ENCODE measurements at regions not wholly inside any gene's neighbourhood (a gene's known extent, or its start where the extent isn't known, plus 50 kb on each side); places are given as distances from the start of the nearest gene placed in this dataset.

GRCh38 chr2:2754940-2755339 lies 423.9 kb upstream of the MYT1L start:
- DNase-seq = no peak

DNA sequence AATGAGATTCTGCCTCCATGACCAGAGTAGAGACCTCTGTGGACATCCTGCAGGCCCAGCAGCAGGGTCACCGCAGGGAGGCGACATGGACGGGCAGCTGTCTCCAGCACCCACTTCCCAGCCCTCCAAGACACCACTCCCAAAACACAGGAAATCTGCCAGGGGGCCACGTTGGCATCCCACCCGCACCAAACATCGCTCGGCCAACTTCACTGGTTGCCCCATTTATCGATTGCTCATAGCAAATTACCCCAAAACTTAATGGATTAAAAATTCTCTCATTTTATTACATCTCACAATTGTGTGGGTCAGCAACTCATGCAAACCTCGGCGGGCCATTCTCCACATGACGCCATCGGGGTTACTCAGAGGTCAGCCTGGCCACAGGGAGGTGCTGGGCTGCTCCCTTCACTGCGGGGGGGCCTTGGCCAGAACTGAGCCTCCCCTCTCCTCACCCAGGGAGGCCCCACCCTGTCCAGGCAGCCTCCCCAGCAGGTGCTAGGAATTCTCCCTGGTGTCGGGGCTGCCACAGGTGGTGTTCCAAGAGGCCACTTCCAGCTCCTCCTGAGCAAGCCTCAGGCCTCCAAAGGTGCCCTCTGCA lies 420.7 kb upstream of the MYT1L start:
- DNase-seq = no peak

DNA sequence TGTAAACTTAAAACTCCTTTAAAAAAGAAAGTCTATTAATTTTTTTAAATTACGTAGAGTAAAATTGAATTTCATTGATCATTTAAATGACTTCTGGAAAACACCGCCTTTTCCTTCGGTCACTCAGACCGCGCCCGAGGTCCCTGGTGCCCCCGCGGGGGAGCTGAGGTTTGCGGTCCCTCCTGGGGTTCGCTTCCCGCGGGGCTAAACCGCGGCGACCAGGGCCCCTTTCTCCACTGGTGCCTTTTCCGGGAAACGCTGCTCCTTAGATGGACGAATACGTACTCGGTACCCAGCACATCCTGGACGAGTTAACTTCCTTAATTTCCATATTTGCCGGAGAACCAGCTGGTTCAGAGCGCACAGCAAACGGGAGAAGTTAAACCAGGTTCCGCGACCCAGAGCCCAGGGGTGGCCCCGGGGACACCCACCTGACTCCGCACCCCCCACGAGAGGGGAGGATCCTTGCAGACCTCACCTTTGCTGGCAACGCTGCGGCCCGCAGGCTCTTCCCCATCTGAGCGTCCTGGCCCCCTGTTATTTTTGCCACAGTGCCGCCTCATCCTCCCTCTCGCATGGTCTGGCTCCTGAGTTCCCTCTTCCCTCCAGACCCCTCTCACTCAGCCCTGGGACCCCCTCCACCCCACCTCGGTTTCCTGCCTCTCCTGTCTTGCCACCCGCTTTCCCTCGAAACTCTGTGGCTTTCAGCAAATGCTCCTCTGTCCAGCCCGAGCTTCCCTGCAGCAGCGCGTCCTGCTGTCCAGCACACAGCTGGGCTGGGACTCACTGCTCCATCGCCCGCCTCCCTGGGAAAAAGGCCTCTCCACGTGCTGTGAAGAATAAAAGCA lies 420.0 kb upstream of the MYT1L start:
- no peak for DNase-seq

DNA sequence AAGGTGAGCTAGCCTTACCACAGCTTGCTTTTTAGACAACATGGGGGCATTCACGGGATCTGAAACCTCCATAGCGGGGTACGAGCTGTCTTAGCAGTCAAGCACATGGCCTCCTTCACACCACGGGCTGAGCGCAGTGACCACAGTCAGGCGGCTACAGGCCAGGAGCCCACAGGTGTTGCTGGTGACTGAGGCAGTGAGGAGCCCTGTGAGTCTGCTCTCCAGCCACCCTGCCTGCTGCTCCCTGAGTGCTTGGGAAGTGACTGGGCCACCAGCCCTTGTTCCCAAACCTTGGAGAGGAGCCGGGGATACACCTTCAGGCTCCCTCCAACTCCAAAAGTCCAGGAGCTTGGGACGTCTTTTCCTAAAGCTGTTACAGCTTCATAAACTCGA lies 418.1 kb upstream of the MYT1L start:
- no peak for DNase-seq

- no peak for DNase-seq
Observed at GRCh38 chr2:2748399-2749205, 417.5 kb upstream of the MYT1L start.

DNA sequence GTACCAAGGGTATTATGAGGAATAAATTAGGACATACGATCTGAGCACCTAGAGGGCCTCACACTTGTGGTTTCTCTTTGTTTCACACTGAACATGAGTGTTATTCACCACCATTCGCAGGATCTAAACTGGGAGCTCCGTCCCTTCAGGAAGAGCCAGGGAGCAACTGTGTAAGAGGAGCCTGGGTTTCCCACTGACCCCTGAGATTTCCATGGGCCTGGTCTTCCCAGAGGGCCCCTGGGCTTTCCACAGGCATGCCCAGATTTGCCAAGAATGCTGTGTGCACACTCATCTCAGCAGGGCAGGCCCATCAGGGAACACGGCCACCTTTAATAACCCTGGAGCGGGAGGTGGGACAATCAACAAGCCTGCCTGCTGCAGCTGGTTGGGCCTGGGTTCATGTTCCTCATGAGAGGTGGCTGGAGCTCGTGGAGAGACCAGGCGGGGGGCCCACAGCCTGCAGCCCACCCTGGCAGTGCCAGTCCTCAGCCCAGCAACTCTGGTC lies 416.8 kb upstream of the MYT1L start:
- no peak for DNase-seq

- no peak for DNase-seq
Observed at GRCh38 chr2:2746731-2747130, 415.7 kb upstream of the MYT1L start.

DNA sequence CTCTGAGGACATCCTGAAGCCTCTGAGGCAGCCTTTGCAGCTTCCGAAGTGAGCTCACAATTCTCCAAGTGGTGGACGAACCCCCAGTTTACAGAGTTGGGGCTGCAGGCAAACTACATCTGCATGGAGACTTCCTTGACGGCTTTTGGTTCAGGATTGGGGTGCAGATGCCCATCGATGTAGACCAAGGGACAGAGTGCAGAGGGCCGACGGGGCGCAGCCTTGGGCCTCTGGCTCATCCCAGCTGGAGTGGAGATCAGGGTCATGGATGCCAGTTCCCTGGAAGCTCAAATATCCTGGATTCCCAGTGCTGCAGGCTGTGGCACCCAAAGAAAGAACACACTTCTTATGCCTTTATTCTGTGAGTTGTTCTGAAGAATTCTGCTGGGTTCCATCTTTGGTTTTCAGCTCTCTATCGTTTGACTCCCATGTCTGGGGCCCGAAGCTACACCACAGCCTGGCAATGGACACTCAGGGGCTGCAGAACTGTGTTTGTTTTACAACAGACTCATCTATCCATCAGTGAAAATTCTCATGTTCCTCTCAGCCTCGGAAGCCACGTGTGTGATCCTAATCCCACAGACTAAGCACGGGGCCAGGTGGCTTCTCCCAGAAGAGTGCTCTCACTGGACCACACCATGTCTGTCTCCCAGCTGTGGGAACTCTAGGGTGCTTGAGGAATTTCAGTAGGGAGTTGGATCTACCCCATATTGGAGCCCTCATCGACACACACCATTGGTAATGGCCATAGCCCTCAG lies 414.1 kb upstream of the MYT1L start:
- no peak for DNase-seq

DNA sequence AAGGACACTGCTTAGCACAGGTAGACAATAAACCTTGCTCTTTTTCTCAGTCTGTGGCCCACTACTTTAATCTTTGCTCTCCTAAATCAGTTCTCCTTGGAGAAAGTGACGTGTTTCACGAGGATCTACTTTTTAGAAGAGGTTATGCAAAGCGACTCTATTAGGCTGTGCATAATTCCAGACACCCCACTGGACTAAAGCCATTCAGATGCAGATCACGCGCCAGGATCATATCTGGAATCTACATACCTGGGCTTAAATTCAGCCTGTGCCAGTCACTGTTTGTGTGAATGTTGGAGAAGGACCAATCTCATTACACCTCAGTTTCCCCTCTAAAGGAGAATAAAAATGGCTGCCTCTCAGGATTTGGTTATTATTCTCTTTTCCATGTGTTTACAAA lies 413.0 kb upstream of the MYT1L start:
- DNase-seq = no peak

DNA sequence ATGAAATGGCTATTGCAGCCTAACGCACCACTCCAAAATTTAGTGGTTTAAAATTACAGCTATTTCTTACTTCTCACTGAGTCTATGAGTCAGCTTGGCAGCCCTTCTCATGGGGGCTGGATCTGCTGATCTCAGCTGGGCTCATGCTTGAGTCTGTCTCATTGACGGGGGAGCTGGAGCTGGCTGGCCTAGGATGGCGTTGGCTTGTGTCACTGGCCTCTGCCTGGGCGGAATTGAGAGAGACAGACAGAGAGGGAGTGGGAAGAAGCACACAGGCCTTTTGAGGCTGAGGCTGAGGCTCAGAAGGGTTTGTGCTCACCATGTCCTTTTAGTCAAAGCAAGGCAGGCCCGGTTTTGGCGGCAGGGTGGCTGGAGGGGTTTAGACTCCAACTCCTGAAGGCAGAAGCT lies 412.1 kb upstream of the MYT1L start:
- DNase-seq = no peak

GRCh38 chr2:2742726-2743125 lies 411.7 kb upstream of the MYT1L start:
- DNase-seq = no peak

DNA sequence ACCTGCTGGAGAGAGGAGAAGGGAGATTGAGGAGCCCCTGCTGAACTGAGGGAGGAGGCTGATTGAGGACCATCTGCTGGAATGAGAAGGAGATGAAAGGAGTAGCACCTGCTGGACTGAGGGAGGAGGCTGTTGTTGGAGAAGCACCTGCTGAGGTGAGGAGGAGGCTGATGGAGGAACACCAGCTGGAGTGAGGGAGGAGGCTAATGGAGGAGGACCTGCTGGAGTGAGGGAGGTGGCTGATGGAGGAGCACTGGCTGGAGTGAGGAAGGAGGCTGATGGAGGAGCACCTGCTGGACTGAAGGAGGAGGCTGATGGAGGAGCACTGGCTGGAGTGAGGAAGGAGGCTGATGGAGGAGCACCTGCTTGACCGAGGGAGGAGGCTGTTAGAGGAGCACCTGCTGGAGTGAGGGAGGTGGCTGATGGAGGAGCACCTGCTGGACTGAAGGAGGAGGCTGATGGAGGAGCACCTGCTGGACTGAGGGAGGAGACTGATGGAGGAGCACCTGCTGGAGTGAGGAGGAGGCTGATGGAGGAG lies 409.2 kb upstream of the MYT1L start:
- no peak for DNase-seq

- DNase-seq = no peak
Observed at GRCh38 chr2:2739231-2739795, 408.2 kb upstream of the MYT1L start.

- no peak for DNase-seq
Observed at GRCh38 chr2:2738684-2739083, 407.6 kb upstream of the MYT1L start.

GRCh38 chr2:2738276-2738675 lies 407.2 kb upstream of the MYT1L start:
- DNase-seq = no peak

DNA sequence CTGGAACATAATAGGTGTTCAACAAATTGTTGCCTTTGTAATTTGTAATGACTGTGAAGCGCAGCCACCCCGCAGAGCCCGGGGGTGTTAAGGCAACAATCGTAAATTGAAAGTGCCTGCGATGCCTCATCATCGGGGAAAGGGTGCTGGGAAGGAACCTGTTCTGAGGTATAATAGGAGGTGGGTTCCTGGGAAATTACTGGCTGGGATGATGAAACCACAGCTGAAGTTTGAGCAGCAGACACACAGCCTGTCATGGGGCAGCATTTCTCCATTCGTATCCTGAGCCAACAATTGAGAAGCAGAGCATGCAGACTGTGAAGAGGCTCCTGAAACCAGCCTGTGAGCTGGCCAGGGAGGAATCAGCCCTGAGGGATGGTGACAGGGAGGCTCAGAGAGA lies 404.0 kb upstream of the MYT1L start:
- DNase-seq = no peak

GRCh38 chr2:2734308-2734707 lies 403.2 kb upstream of the MYT1L start:
- DNase-seq = no peak

GRCh38 chr2:2733818-2734217 lies 402.7 kb upstream of the MYT1L start:
- DNase-seq = no peak

- no peak for DNase-seq
Observed at GRCh38 chr2:2732331-2733119, 401.4 kb upstream of the MYT1L start.

DNA sequence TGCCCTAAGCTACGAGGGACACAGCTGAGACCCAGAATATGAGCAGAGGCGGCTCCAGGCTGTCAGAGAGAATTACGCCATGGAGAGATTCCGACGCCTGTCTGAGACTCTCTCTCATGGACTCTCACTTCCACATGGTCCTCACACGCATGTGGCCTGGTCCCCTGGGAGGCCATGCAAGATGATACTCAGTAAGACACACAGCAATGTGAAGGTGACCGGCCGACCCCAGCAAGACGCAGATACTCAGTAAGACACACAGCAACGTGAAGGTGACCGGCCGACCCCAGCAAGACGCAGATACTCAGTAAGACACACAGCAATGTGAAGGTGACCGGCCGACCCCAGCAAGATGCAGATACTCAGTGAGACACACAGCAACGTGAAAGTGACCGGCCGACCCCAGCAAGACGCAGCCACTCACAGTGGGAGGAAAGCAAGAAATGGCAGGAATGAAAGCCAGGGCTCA lies 400.8 kb upstream of the MYT1L start:
- no peak for DNase-seq

GRCh38 chr2:2731101-2731815 lies 400.2 kb upstream of the MYT1L start:
- DNase-seq = no peak

All from stimulated activated CD4-positive, alpha-beta T cell treated with anti-CD3 and anti-CD28 coated beads, Interleukin-12 subunit alpha, Interleukin-12 subunit beta, amount 100 ng/mL, for 4 hours (primary cell).